Adipocyte (in vitro differentiated cells): ENCODE measurements at regions not wholly inside any gene's neighbourhood (a gene's known extent, or its start where the extent isn't known, plus 50 kb on each side); places are given as distances from the start of the nearest gene placed in this dataset.

Experiments
- DNase-seq: peaks from one replicate; pipeline ENCODE4 v3.0.0-alpha.2; 2015; ENCODE audit warnings: low read depth
- H3K27me3 ChIP-seq: replicated peaks from 2 replicates; pipeline ENCODE4 v1.7.0; 2013; ENCODE audit warnings: mild to moderate bottlenecking, low read length, moderate library complexity; ENCODE audit not compliant: control insufficient read depth, insufficient read depth
- H3K36me3 ChIP-seq: 2 replicates; pipeline ENCODE4 v1.7.0; 2013; ENCODE audit warnings: low read length, mild to moderate bottlenecking, moderate library complexity; ENCODE audit not compliant: control insufficient read depth, insufficient read depth, severe bottlenecking
- H3K4me1 ChIP-seq: 2 replicates; pipeline ENCODE4 v1.7.0; 2013; ENCODE audit warnings: mild to moderate bottlenecking, low read length, moderate library complexity; ENCODE audit not compliant: control insufficient read depth, insufficient read depth
- H3K4me3 ChIP-seq: 2 replicates; pipeline ENCODE4 v1.7.0; 2013; ENCODE audit warnings: mild to moderate bottlenecking, low read length, moderate library complexity
- H3K9ac ChIP-seq: 2 replicates; pipeline ENCODE4 v1.7.0; 2013; ENCODE audit warnings: mild to moderate bottlenecking, low read length, moderate library complexity
- H3K9me3 ChIP-seq: 2 replicates; pipeline ENCODE4 v1.7.0; 2013; ENCODE audit warnings: mild to moderate bottlenecking, low read length, moderate library complexity; ENCODE audit not compliant: control insufficient read depth

- no peaks in the 10 kb centered on the region for H3K9me3 ChIP-seq
- H3K4me3 ChIP-seq: no peak overlapping the region
- no peak overlapping the region for H3K9ac ChIP-seq
- H3K27me3 ChIP-seq: no peaks in the 10 kb centered on the region
- H3K36me3 ChIP-seq: no peaks in the 10 kb centered on the region
- no peak for DNase-seq
- H3K4me1 ChIP-seq: no peaks in the 10 kb centered on the region
These were observed 1092.0 kb downstream of the EFNA5 start for GRCh38 chr5:106578736-106579135.

GRCh38 chr5:106574820-106575219, 1095.9 kb downstream of the EFNA5 start:
- Histone ChIP-seq H3K9me3 (no peaks in the 10 kb centered on the region), H3K27me3 (no peaks in the 10 kb centered on the region), H3K4me3 (no peak overlapping the region), H3K4me1 (no peaks in the 10 kb centered on the region), H3K36me3 (no peaks in the 10 kb centered on the region), H3K9ac (no peak overlapping the region)
- no peak for DNase-seq

DNA sequence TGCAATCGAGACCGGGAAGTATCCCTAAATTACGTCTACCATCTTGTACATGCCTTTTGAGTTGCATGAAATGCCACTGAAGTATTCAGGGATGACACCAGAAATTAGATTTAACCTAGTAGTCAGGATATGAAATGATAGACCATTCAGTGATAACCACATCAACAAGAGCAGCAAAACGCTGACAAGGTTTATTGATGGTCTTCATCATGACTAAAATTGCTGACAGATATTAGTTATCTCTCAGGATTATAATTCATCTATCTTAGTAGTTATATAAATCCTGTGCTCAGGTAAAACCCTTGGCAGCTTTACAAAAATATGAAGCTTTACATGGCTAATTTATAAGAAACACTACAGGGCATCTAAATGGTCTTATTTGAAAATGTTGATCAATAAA, 1104.7 kb downstream of the EFNA5 start:
- H3K9me3 ChIP-seq: no peaks in the 10 kb centered on the region
- no peak overlapping the region for H3K4me3 ChIP-seq
- H3K4me1 ChIP-seq: no peaks in the 10 kb centered on the region
- H3K27me3 ChIP-seq: no peaks in the 10 kb centered on the region
- no peak for DNase-seq
- no peaks in the 10 kb centered on the region for H3K36me3 ChIP-seq
- no peak overlapping the region for H3K9ac ChIP-seq

DNA sequence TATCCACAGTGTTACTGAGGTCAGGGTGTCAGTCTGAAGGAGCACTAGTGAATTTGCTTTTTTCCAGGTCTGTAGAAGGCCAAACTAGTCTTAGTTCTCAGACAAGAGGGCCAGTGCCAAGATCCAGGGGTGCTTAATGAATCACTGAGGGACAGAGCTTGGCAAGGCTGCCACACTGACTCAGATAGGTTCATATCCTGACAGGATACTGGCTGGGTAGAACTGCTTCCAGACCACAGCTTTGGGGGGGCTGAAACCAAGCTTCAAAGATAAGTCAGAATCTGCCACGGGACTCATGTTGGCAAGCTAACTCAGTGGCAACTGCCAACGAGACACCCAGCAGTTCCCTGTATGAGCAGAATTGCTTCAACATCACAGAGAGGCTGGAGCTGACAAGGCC, 1125.4 kb downstream of the EFNA5 start:
- Histone ChIP-seq H3K9ac (no peak overlapping the region), H3K4me3 (no peak overlapping the region), H3K9me3 (peaks cover 64% of the 10 kb centered on the region), H3K36me3 (no peaks in the 10 kb centered on the region), H3K27me3 (no peaks in the 10 kb centered on the region), H3K4me1 (no peaks in the 10 kb centered on the region)
- DNase-seq: no peak

DNA sequence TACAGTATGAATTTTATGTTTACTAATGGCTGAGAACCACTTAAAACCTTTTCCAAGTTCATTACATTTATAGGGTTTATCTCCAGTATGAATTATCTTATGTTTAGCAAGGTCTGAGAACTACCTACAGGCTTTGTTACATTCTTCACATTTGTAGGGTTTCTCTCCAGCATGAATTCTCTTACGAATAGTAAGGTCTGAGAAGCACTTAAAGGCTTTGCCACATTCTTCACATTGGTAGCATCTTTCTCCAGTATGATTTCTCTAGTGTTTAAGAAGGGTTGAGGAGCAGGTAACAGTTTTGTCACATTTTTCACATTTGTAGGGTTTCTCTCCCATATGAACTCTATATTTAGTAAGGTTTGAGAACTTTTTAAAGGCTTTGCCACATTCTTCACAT, 1127.4 kb downstream of the EFNA5 start:
- Histone ChIP-seq H3K9me3 (peaks cover 65% of the 10 kb centered on the region), H3K27me3 (no peaks in the 10 kb centered on the region), H3K4me3 (no peak overlapping the region), H3K9ac (no peak overlapping the region), H3K4me1 (no peaks in the 10 kb centered on the region), H3K36me3 (no peaks in the 10 kb centered on the region)
- DNase-seq: no peak

DNA sequence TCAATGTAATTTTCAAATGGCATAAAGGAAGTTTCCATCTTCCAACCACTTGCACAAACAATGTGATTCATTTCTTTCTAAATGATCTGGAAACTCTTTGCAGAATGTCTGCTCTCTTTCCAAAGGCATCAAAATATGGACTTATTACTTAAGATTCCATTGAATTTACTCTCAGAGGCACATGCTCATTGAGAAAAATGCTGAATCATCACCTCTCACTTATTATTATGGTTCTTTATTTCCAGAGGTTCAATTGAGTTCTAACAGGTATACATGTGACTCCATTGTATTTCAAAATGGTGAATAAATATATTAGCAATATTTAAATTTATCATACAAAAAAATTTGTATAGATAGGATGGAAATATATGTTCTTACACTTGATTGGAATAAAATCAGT, 1140.6 kb downstream of the EFNA5 start:
- Histone ChIP-seq H3K9ac (no peak overlapping the region), H3K4me1 (no peaks in the 10 kb centered on the region), H3K4me3 (no peak overlapping the region), H3K36me3 (no peaks in the 10 kb centered on the region), H3K27me3 (no peaks in the 10 kb centered on the region), H3K9me3 (peaks cover 2% of the 10 kb centered on the region)
- DNase-seq: peak; percentile 15

DNA sequence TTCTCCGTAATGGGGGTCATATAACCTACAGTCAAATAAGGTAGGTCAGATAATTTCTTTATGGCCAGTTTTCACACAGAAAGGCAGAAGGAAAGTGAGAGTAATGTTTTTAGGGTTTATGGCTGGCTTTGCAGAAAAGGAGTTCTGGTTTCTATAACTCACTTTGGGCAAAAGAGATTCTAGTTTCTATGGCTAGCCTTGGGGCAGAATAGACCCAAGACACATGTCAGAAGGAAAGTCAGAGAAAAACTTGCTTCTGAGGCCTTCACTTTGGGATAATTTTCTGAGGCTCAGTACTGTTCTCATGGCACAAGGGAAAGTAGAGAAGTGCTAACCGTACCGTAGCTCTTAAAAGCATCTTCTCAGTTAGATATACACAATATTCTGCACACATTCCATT, 1145.3 kb downstream of the EFNA5 start:
- H3K4me3 ChIP-seq: no peak overlapping the region
- H3K4me1 ChIP-seq: no peaks in the 10 kb centered on the region
- DNase-seq: no peak
- no peaks in the 10 kb centered on the region for H3K27me3 ChIP-seq
- no peaks in the 10 kb centered on the region for H3K9me3 ChIP-seq
- H3K9ac ChIP-seq: no peak overlapping the region
- no peaks in the 10 kb centered on the region for H3K36me3 ChIP-seq

- no peaks in the 10 kb centered on the region for H3K4me1 ChIP-seq
- no peak for DNase-seq
- no peaks in the 10 kb centered on the region for H3K36me3 ChIP-seq
- H3K9ac ChIP-seq: no peak overlapping the region
- no peak overlapping the region for H3K4me3 ChIP-seq
- H3K9me3 ChIP-seq: no peaks in the 10 kb centered on the region
- H3K27me3 ChIP-seq: no peaks in the 10 kb centered on the region
These were observed 1146.9 kb downstream of the EFNA5 start for GRCh38 chr5:106523852-106524251.

- peak; percentile 23 for DNase-seq
- H3K4me1 ChIP-seq: no peaks in the 10 kb centered on the region
- no peak overlapping the region for H3K4me3 ChIP-seq
- H3K9me3 ChIP-seq: no peaks in the 10 kb centered on the region
- no peak overlapping the region for H3K9ac ChIP-seq
- no peaks in the 10 kb centered on the region for H3K27me3 ChIP-seq
- H3K36me3 ChIP-seq: no peaks in the 10 kb centered on the region
These were observed 1148.4 kb downstream of the EFNA5 start for GRCh38 chr5:106522296-106522695.

- Histone ChIP-seq H3K36me3 (no peaks in the 10 kb centered on the region), H3K9ac (no peak overlapping the region), H3K4me3 (no peak overlapping the region), H3K9me3 (no peaks in the 10 kb centered on the region), H3K4me1 (no peaks in the 10 kb centered on the region), H3K27me3 (no peaks in the 10 kb centered on the region)
- peak; percentile 75 for DNase-seq
These were observed 1149.0 kb downstream of the EFNA5 start for GRCh38 chr5:106521701-106522100.

- H3K9me3 ChIP-seq: no peaks in the 10 kb centered on the region
- H3K36me3 ChIP-seq: no peaks in the 10 kb centered on the region
- no peak overlapping the region for H3K4me3 ChIP-seq
- no peaks in the 10 kb centered on the region for H3K4me1 ChIP-seq
- H3K9ac ChIP-seq: no peak overlapping the region
- H3K27me3 ChIP-seq: no peaks in the 10 kb centered on the region
- DNase-seq: no peak
These were observed 1160.4 kb downstream of the EFNA5 start for GRCh38 chr5:106510321-106510720.

GRCh38 chr5:106508894-106509293, 1161.8 kb downstream of the EFNA5 start:
- Histone ChIP-seq H3K4me1 (no peaks in the 10 kb centered on the region), H3K27me3 (no peaks in the 10 kb centered on the region), H3K9me3 (no peaks in the 10 kb centered on the region), H3K36me3 (no peaks in the 10 kb centered on the region), H3K4me3 (no peak overlapping the region), H3K9ac (no peak overlapping the region)
- no peak for DNase-seq
